HUES48 (cell line): ENCODE measurements at regions not wholly inside any gene's neighbourhood (a gene's known extent, or its start where the extent isn't known, plus 50 kb on each side); places are given as distances from the start of the nearest gene placed in this dataset.

Experiments
- H3K27ac ChIP-seq: one replicate; pipeline ENCODE4 v1.7.0; 2013; ENCODE audit warnings: low read depth, low read length, inconsistent platforms
- H3K27me3 ChIP-seq: 2 replicates; pipeline ENCODE4 v1.6.1; 2013; ENCODE audit warnings: mild to moderate bottlenecking, low read length; ENCODE audit not compliant: control insufficient read depth, insufficient read depth
- H3K36me3 ChIP-seq: 2 replicates; pipeline ENCODE4 v1.6.1; 2013; ENCODE audit warnings: low read length; ENCODE audit not compliant: control insufficient read depth, insufficient read depth
- H3K4me1 ChIP-seq: 2 replicates; pipeline ENCODE4 v1.6.1; 2013; ENCODE audit warnings: mild to moderate bottlenecking, low read length; ENCODE audit not compliant: control insufficient read depth, insufficient read depth
- H3K4me3 ChIP-seq: 2 replicates; pipeline ENCODE4 v1.5.1; 2013; ENCODE audit warnings: mild to moderate bottlenecking, low read depth, low read length
- H3K9ac ChIP-seq: 2 replicates; pipeline ENCODE4 v1.6.1; 2013; ENCODE audit warnings: mild to moderate bottlenecking, low read depth, low read length, moderate library complexity
- H3K9me3 ChIP-seq: 2 replicates; pipeline ENCODE4 v1.6.1; 2013; ENCODE audit warnings: low read length; ENCODE audit not compliant: control insufficient read depth, insufficient read depth

- H3K4me1 ChIP-seq = no peaks in the 10 kb centered on the region; the same call in 1 of the 2 replicates
- H3K9me3 ChIP-seq = no peaks in the 10 kb centered on the region
- no peak overlapping the region for H3K9ac ChIP-seq
- no peak overlapping the region for H3K27ac ChIP-seq
- no peaks in the 10 kb centered on the region for H3K27me3 ChIP-seq
- no peaks in the 10 kb centered on the region for H3K36me3 ChIP-seq
- H3K4me3 ChIP-seq = no peak overlapping the region
These were observed 279.8 kb upstream of the EEF2KMT start for GRCh38 chr16:5377280-5377898.

DNA sequence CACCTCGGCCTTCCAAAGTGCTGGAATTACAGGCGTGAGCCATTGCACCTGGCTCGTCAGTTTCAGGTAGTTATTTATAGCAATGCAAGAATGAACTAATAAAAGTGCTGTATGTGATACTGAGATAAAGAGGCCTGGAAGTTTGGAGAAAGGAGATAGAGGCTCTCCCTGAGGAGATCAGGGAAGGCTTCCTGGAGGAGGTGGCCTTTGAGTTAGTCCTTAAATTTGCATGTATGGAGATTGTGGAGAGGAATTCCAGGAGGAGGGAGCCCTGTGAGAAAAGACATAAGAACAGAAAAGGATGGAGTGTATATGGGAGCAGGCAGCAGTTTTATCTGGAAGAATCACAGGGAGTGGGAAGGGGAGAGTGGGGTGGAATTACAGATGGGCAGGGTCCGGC is 276.6 kb upstream of the EEF2KMT start:
- H3K9me3 ChIP-seq = no peaks in the 10 kb centered on the region
- H3K4me1 ChIP-seq = no peaks in the 10 kb centered on the region; the same call in 1 of the 2 replicates
- H3K9ac ChIP-seq = no peak overlapping the region
- H3K36me3 ChIP-seq = no peaks in the 10 kb centered on the region
- no peak overlapping the region for H3K4me3 ChIP-seq
- H3K27me3 ChIP-seq = no peaks in the 10 kb centered on the region
- H3K27ac ChIP-seq = no peak overlapping the region

GRCh38 chr16:5367951-5368350 is 270.4 kb upstream of the EEF2KMT start:
- no peaks in the 10 kb centered on the region for H3K4me1 ChIP-seq
- no peaks in the 10 kb centered on the region for H3K9me3 ChIP-seq
- H3K4me3 ChIP-seq = no peak overlapping the region
- H3K36me3 ChIP-seq = no peaks in the 10 kb centered on the region
- no peak overlapping the region for H3K9ac ChIP-seq
- H3K27me3 ChIP-seq = no peaks in the 10 kb centered on the region
- H3K27ac ChIP-seq = no peak overlapping the region

GRCh38 chr16:5366126-5366525 is 268.5 kb upstream of the EEF2KMT start:
- no peaks in the 10 kb centered on the region for H3K36me3 ChIP-seq
- H3K27ac ChIP-seq = no peak overlapping the region
- H3K9me3 ChIP-seq = no peaks in the 10 kb centered on the region
- H3K4me3 ChIP-seq = no peak overlapping the region
- H3K4me1 ChIP-seq = no peaks in the 10 kb centered on the region
- H3K9ac ChIP-seq = no peak overlapping the region
- no peaks in the 10 kb centered on the region for H3K27me3 ChIP-seq

GRCh38 chr16:5364186-5364585 is 266.6 kb upstream of the EEF2KMT start:
- Histone ChIP-seq H3K9ac (no peak overlapping the region), H3K9me3 (no peaks in the 10 kb centered on the region), H3K27me3 (no peaks in the 10 kb centered on the region), H3K4me3 (no peak overlapping the region), H3K36me3 (no peaks in the 10 kb centered on the region), H3K27ac (no peak overlapping the region), H3K4me1 (no peaks in the 10 kb centered on the region)

DNA sequence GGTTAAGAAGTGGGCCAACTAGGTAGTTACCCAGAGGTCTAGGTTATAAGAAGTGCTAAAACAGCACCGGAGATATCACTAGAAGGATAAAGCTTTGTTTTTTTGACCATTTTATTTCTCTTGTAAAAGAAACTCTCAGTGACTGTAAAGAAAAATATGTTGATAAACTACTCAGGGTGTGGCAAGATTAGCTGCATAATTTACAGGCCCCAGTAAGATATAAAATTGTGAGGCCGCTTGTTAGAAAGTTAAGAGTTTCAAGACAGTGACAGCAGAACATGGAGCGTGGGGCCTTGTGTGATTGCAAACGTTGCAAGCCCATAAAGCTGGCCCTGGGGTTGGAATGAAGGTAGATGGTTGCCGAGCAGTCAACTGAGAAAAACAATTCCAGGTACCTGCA is 263.7 kb upstream of the EEF2KMT start:
- no peak overlapping the region for H3K4me3 ChIP-seq
- no peaks in the 10 kb centered on the region for H3K4me1 ChIP-seq
- no peaks in the 10 kb centered on the region for H3K27me3 ChIP-seq

DNA sequence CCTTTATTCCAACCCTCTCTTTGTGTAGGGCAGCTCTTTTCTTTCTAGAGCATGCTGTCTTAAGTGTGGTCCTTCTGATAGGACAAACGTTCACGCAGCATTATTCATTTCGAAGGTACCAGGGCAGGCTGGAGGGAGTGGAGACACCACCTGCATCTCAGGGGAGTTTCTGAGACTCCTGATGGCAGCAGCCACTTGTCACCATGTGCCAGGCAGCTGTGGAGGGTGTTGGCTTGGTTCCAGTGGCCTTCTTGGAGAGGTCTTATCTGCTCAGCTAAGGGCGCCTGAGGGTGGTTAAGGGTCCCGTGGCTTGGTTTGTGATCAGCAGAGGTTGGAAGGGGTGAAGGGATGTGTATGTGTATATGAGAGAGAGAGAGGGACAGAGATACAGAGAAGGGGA is 257.1 kb upstream of the EEF2KMT start:
- no peaks in the 10 kb centered on the region for H3K36me3 ChIP-seq
- H3K27me3 ChIP-seq = no peaks in the 10 kb centered on the region
- no peak overlapping the region for H3K27ac ChIP-seq
- H3K4me3 ChIP-seq = no peak overlapping the region
- peaks cover 4% of the 10 kb centered on the region for H3K4me1 ChIP-seq
- no peak overlapping the region for H3K9ac ChIP-seq
- no peaks in the 10 kb centered on the region for H3K9me3 ChIP-seq

More for the DNA sequence above, 263.7 kb upstream of the EEF2KMT start:
- Histone ChIP-seq H3K9me3 (no peaks in the 10 kb centered on the region), H3K36me3 (no peaks in the 10 kb centered on the region), H3K27ac (no peak overlapping the region), H3K9ac (no peak overlapping the region)

DNA sequence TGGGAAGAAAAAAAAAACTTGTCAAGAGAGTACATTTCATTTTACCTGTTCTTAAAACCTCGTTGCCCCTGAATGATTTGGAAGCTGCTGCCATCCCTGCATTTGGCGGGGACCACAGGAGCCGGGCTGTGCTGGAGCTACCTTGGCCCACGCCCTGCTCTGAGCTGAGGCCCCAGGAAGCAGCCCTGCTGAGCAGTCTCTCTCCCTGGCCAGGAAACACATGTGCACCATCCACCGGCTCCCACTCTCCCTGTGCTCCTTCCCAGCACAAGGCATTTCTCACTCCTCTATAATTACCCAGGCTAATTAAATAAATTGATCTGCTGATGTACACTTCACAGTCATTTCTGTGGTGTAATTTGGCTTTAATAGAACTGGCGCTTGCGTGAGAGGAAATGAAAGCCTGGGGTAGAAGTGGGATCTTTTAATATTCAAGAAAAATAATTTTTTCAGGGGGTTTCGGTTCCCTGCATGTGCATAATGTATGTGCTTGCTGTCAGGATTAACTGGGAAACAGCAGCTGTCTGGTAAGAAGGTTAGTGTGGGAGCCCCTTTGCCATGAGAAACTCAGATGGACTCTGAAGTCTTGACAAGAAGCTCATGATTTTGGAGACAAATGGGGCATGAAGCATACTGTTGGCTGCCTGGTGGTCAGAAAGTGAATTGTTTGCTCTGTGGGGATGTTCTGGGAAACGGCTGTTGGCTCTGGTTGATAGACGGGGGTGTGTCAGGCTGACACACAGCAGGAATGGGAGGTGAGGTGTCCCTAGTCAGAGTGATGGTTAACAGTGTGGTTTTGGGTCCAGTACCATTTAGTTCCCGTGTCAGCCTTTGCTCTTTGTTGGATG is 252.3 kb upstream of the EEF2KMT start:
- no peaks in the 10 kb centered on the region for H3K27me3 ChIP-seq
- no peak overlapping the region for H3K27ac ChIP-seq

DNA sequence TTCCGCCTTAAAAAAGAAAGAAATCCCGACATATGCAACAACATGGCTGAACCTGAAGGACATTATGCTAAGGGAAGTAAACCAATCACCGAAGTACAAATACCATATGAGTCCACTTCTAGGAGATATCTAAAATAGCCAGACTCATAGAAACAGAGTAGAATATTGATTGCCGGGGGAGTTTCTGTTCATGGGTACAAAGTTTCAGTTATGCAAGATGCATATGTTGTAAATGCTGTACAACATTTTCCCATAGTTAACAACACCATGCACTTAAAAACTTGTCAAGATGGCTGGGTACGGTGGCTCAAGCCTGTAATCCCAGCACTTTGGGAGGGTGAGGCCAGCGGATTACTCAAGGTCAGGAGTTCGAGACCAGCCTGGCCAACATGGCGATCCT is 251.5 kb upstream of the EEF2KMT start:
- Histone ChIP-seq H3K4me1 (peaks cover 4% of the 10 kb centered on the region), H3K36me3 (no peaks in the 10 kb centered on the region), H3K4me3 (no peak overlapping the region), H3K9ac (no peak overlapping the region), H3K27ac (no peak overlapping the region), H3K27me3 (no peaks in the 10 kb centered on the region), H3K9me3 (no peaks in the 10 kb centered on the region)

More for the DNA sequence above, 252.3 kb upstream of the EEF2KMT start:
- no peak overlapping the region for H3K9ac ChIP-seq
- H3K4me3 ChIP-seq = no peak overlapping the region
- H3K36me3 ChIP-seq = no peaks in the 10 kb centered on the region
- no peaks in the 10 kb centered on the region for H3K9me3 ChIP-seq
- H3K4me1 ChIP-seq = peaks cover 4% of the 10 kb centered on the region

DNA sequence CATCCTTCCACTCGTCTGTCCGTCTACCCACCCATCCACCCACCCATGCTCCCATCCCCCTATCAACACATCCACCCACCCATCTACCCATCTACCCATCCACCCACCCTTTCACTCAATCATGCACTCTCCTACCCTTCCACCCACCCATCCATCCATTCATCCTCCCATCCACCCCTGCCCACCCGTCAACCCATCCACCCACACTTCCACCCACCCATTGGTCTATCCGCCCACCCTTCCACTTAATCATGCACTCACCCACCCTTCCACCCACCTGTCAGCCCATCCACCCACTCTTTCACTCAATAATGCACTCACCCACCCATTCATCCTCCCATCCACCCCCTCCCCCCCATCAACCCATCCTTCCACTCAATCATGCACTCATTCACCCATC is 250.0 kb upstream of the EEF2KMT start:
- H3K4me1 ChIP-seq = peaks cover 4% of the 10 kb centered on the region
- no peak overlapping the region for H3K27ac ChIP-seq

DNA sequence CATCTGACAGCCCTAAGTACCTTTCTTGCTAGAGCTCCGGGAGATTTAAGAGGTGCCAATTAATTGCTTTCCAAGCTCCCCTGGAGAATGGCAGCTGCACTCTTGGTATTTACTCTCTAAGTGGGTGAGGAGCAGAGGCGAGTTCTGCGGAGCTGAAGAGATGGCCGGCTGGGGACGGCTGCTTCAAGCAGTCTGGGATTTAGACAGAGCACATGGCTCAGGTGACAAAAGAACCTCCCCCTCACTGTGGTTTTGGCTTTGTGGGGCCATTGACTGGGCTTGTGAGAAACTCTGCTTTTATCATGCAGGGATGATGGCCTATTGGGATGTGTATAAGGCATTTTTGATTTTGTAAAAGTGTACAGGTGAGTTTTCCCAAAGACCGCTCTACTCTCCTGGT is 239.3 kb upstream of the EEF2KMT start:
- no peaks in the 10 kb centered on the region; the same call in 1 of the 2 replicates for H3K9me3 ChIP-seq
- no peak overlapping the region for H3K4me3 ChIP-seq
- no peak overlapping the region for H3K9ac ChIP-seq
- H3K27ac ChIP-seq = no peak overlapping the region
- no peaks in the 10 kb centered on the region for H3K27me3 ChIP-seq
- no peaks in the 10 kb centered on the region for H3K4me1 ChIP-seq
- H3K36me3 ChIP-seq = no peaks in the 10 kb centered on the region

More for the DNA sequence above, 250.0 kb upstream of the EEF2KMT start:
- no peaks in the 10 kb centered on the region for H3K9me3 ChIP-seq
- H3K9ac ChIP-seq = no peak overlapping the region
- H3K4me3 ChIP-seq = no peak overlapping the region
- no peaks in the 10 kb centered on the region for H3K36me3 ChIP-seq
- no peaks in the 10 kb centered on the region for H3K27me3 ChIP-seq
